Astrocyte of the cerebellum (primary cell): ENCODE measurements at regions not wholly inside any gene's neighbourhood (a gene's known extent, or its start where the extent isn't known, plus 50 kb on each side); places are given as distances from the start of the nearest gene placed in this dataset.
"Not testable (repeated sequence)": the region's sequence is repeated elsewhere in the genome, so short reads cannot be mapped to it uniquely, and the experiment has no call there.

Source experiments
- DNase-seq: peaks from one replicate; pipeline ENCODE4 v3.0.0-alpha.2; 2011; ENCODE audit warnings: low read depth
- H3K4me3 ChIP-seq: 2 replicates; pipeline ENCODE4 v1.5.1; 2011; ENCODE audit warnings: mild to moderate bottlenecking, low read depth, low read length, moderate library complexity
- CTCF ChIP-seq: IDR thresholded peaks from 2 replicates; pipeline ENCODE4 v1.5.1; 2012; ENCODE audit warnings: low read length, low read depth, moderate library complexity, mild to moderate bottlenecking; ENCODE audit errors: missing control alignments
- in situ Hi-C: cut with HindIII; loops from 2 replicates; pipeline ENCODE4 v1.10.0; 2017; ENCODE audit warnings: low sequenced_read_pairs

- no peak for DNase-seq
- TF ChIP-seq CTCF, result no peak
- in situ Hi-C loops, result no loop called here
- no peak overlapping the region for H3K4me3 ChIP-seq
Measured at GRCh38 chr2:215542690-215543089, 106.8 kb upstream of the FN1 start.

DNA sequence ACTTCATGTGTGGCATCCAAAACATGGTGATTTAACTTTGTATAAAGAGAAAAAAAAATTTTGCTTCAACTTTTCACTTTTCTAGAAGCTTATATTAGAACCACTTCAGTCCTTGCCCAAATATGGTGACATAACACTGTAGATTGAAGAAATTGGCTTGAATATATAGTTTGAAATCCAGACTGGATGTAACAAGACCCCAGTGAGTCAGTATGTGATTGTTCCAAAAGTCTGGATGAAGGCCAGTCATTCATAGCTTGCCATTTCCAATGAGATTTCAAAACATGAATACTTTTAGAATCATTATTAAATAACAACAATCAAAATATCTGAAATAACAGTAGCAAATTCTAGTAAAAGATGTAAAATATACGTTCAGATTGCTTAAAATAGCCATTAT lies 104.8 kb upstream of the FN1 start:
- TF ChIP-seq CTCF, result no peak
- in situ Hi-C loops, result no loop called here
- peak; percentile 94 for DNase-seq
- no peak overlapping the region for H3K4me3 ChIP-seq

DNA sequence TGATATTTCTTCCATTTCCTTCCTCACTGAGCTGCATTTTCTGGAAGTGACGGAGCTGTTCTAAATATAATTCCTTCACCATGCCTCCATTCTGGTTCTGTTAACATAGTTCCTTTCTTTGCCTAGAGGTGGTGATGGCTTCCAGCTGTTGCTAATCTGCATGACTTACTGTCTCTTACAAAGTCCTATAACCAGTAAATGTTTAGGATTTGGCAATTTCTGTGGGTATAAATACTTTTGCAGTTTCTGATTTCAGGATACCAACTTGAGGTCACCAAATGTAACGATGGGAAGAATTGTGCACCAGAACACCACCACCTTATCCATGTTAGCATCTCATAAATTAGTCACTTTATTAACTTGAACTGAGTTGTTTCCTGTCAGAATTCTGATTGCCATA lies 101.7 kb upstream of the FN1 start:
- no peak for TF ChIP-seq CTCF
- no peak for DNase-seq
- H3K4me3 ChIP-seq, result no peak overlapping the region
- in situ Hi-C loops, result no loop called here

DNA sequence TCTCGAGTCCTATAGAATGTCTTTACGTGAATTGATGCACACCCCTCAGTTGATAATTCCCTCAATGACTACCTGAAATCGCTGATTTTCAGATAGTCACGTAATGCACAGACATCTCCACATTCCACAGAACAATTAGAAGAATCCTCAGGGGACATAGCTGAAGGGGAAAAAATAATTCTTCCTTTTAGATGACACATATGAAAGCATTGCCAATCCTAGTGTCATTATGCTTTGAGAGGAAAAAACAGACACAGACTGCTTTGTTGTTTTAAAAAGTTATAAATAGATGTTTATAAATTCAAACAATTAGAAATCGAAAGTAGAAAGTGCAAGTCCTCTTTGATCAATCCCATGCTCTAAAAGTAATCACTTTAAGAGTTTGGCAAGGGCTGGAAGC lies 100.6 kb upstream of the FN1 start:
- no peak for DNase-seq

GRCh38 chr2:215535741-215536140 lies 99.9 kb upstream of the FN1 start:
- H3K4me3 ChIP-seq, result no peak overlapping the region
- DNase-seq, result no peak
- TF ChIP-seq CTCF, result no peak
- in situ Hi-C loops, result no loop called here

More for the DNA sequence above, 100.6 kb upstream of the FN1 start:
- in situ Hi-C loops, result no loop called here
- no peak for TF ChIP-seq CTCF
- no peak overlapping the region for H3K4me3 ChIP-seq

GRCh38 chr2:215535125-215535668 lies 99.3 kb upstream of the FN1 start:
- in situ Hi-C loops, result no loop called here
- TF ChIP-seq CTCF, result no peak
- H3K4me3 ChIP-seq, result no peak overlapping the region
- no peak for DNase-seq

- DNase-seq, result not testable (repeated sequence)
Measured at GRCh38 chr2:215533716-215534115, 97.8 kb upstream of the FN1 start.

More at GRCh38 chr2:215533716-215534115, 97.8 kb upstream of the FN1 start:
- H3K4me3 ChIP-seq, in situ Hi-C loops: not testable (repeated sequence)
